Left lung (tissue), 4 donors: ENCODE measurements at regions not wholly inside any gene's neighbourhood (a gene's known extent, or its start where the extent isn't known, plus 50 kb on each side); places are given as distances from the start of the nearest gene placed in this dataset.
"Not testable (repeated sequence)": the region's sequence is repeated elsewhere in the genome, so short reads cannot be mapped to it uniquely, and the experiment has no call there.

ENCODE experiments used
- ATAC-seq: fragments of 200-7000 bp; cut with Tn5 transposase; one replicate; pipeline ENCODE4 v1.9.1; 2020; ENCODE audit warnings: moderate library complexity
- DNase-seq, 4 donors: peaks; one replicate each; pipeline ENCODE4 v3.0.0-alpha.2; 2013 to 2020
- H3K27ac ChIP-seq, 2 donors: fragments of 200-600 bp; sonication (generic) in 1 of 2; one replicate each; pipeline versions ENCODE4 v1.5.0 to v1.8.0; 2020 to 2021
- H3K27me3 ChIP-seq, 2 donors: fragments of 200-600 bp; sonication (generic) in 1 of 2; one replicate each; pipeline versions ENCODE4 v1.5.0 to v1.8.0; 2020 to 2021
- H3K36me3 ChIP-seq, 2 donors: fragments of 200-600 bp; sonication (generic) in 1 of 2; one replicate each; pipeline versions ENCODE4 v1.5.0 to v1.8.0; 2020 to 2021
- H3K4me1 ChIP-seq, 2 donors: fragments of 200-600 bp; one replicate each; pipeline ENCODE4 v1.8.0; 2021
- H3K4me3 ChIP-seq, 2 donors: fragments of 200-600 bp; sonication (generic) in 1 of 2; one replicate each; pipeline versions ENCODE4 v1.5.0 to v1.8.0; 2020 to 2021; ENCODE audit warnings: mild to moderate bottlenecking in 1 of 2
- H3K9me3 ChIP-seq, 2 donors: fragments of 200-600 bp; sonication (generic) in 1 of 2; one replicate each; pipeline versions ENCODE4 v1.5.0 to v1.8.0; 2020 to 2021
- CTCF ChIP-seq, 2 donors: fragments of 200-600 bp; sonication (generic) in 1 of 2; IDR thresholded peaks; one replicate each; pipeline versions ENCODE4 v1.5.0 to v1.8.0; 2021; ENCODE audit warnings: antibody characterized with exemption in 2 of 2
- intact Hi-C, 2 donors: fragments of 100-400 bp; cut with DNase I; formaldehyde crosslinking; loops; one replicate each; pipeline versions ENCODE4 v1.11.2 to v1.14.2; 2022
- donor health status: DM: no; HTN: yes; CAD: no.
- donor health status: DM: no; HTN: no; CAD: no.

GRCh38 chrX:74358013-74358412, 54.0 kb downstream of the ZCCHC13 start:
- ATAC-seq, H3K27ac ChIP-seq, H3K4me3 ChIP-seq, H3K4me1 ChIP-seq, intact Hi-C loops, DNase-seq, H3K27me3 ChIP-seq, H3K9me3 ChIP-seq, H3K36me3 ChIP-seq: not testable (repeated sequence)

DNA sequence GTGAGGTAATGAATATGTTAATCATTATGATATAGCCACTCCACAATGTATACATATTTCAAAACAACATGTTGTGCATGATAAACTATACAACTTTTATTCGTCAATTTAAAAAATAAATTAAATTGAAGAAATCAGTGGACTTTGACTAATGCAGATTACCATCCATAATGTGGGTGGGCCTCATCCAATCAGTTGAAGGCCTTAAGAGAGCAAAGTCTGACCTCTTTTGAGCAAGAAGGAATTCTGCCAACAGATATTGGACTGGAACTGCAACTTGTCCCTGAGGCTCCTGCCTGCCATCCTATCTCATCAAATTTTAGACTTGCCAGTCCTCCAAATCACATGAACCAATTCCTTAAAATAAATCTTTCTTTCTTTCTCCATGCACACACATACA, 57.4 kb upstream of the SLC16A2 start:
- Histone ChIP-seq H3K4me1 (no peaks in the 10 kb centered on the region), H3K36me3 (no peaks in the 10 kb centered on the region), H3K9me3 (no peaks in the 10 kb centered on the region), H3K4me3 (no peak overlapping the region), H3K27ac (no peak overlapping the region), H3K27me3 (no peaks in the 10 kb centered on the region)
- no peak for DNase-seq
- no peak for ATAC-seq
- no peak for TF ChIP-seq CTCF (IDR thresholded peaks at IDR 0.05)
- intact Hi-C loops = no loop called here

- no peaks in the 10 kb centered on the region for H3K4me1 ChIP-seq
- intact Hi-C loops = no loop called here
- H3K4me3 ChIP-seq = no peak overlapping the region
- no peaks in the 10 kb centered on the region for H3K36me3 ChIP-seq
- no peak overlapping the region for H3K27ac ChIP-seq
- TF ChIP-seq CTCF (IDR thresholded peaks at IDR 0.05) = no peak
- no peaks in the 10 kb centered on the region for H3K9me3 ChIP-seq
- DNase-seq = peak in 1 of 4 donors; percentile 20
- H3K27me3 ChIP-seq = no peaks in the 10 kb centered on the region
- ATAC-seq = peak; percentile 75
Measured at GRCh38 chrX:74369666-74370065, 51.6 kb upstream of the SLC16A2 start.

DNA sequence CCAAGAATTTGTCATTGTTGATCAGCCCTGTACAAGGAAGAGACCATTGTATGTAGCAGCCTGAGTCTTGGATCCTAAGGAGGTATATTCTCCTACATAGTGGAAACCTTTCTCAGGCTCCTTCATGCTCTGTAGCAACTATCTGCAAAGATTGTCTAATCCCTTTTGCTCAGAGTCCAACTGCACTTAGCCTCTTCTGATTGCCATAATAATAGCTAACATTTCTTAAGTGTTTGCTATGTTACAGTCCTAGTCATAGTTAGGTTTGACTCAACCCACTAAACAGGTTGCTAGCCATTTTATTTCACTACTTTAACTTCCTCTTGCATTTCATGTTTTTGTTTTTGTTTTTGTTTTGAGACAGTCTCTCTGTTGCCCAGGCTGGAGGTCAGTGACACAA, 50.8 kb upstream of the SLC16A2 start:
- Histone ChIP-seq H3K27me3 (no peaks in the 10 kb centered on the region), H3K4me1 (no peaks in the 10 kb centered on the region), H3K4me3 (no peak overlapping the region), H3K36me3 (no peaks in the 10 kb centered on the region), H3K9me3 (no peaks in the 10 kb centered on the region), H3K27ac (no peak overlapping the region)
- TF ChIP-seq CTCF (IDR thresholded peaks at IDR 0.05) = no peak
- DNase-seq (no peak), ATAC-seq (peak; percentile 87)
- intact Hi-C loops = no loop called here

DNA sequence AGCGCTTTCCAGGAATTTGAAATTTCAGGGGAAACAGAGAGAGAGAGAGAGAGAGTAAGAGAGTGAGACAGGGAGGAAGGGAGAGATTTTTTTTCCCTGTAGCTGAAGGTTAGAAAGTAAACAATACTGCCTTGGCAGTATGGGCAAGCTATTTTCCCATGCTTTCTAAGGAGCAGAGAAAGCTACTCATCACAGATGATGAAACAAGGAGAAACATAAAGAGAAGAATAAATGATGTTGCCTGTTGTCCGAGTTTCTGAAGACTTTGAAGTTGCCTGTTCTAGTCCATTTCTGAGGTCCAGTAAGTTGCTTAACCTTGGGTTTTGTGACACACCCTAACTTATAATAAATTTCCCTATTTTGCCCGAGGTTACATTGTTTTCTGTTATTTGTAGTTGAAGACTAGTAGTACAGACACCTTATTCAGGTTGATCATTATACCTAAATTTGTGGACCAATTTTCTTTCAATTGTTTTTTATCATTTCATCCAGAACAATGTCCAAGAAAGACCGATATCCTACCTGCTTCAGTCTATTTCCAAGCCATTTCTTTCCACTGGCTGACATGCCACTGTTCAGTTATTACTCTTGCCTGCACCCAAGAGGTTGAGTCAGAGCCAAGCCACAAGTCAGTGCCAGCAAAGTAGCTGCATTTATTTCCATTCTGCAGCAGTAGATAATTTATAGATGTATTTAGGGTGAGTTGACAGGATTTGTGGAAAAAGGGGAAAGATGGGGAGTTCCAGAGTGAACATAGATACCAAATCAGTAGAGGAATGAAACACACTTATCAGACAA, 49.7 kb upstream of the SLC16A2 start:
- intact Hi-C loops = no loop called here

More for the DNA sequence above, 49.7 kb upstream of the SLC16A2 start:
- H3K4me3 ChIP-seq = no peak overlapping the region
- no peaks in the 10 kb centered on the region for H3K36me3 ChIP-seq
- DNase-seq (no peak), ATAC-seq (peak; percentile 35)
- no peak overlapping the region for H3K27ac ChIP-seq
- no peaks in the 10 kb centered on the region for H3K9me3 ChIP-seq
- TF ChIP-seq CTCF (IDR thresholded peaks at IDR 0.05) = no peak
- H3K4me1 ChIP-seq = no peaks in the 10 kb centered on the region
- H3K27me3 ChIP-seq = no peaks in the 10 kb centered on the region
